ENCODE measurements at regions not wholly inside any gene's neighbourhood (a gene's known extent, or its start where the extent isn't known, plus 50 kb on each side); places are given as distances from the start of the nearest gene placed in this dataset.

DNA sequence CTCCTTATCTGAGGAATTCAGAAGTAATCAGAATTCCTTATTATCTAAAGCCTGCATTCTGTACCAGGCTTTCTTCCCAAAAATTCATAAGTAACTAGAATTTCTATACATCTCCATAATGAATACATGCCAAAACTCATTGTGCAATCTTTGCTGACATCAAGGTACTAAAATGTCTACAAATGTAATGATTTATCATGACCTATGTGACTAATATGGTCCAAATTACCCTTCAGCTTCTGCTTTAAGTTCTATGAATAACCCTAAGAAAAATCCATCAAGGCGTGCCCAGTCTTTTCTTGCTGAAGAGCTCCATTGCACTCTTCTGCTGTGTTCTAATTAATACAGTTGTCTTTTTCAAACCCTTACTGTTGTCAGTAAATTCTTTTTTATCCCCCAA, 58.5 kb upstream of the SLITRK1 start:
- no peak for ATAC-seq

More for the DNA sequence above, 58.5 kb upstream of the SLITRK1 start:
- Mint-ChIP-seq H3K36me3 (ENCODE audit: low read depth) (peaks cover 42% of the 10 kb centered on the region), H3K9me3 (peaks cover 25% of the 10 kb centered on the region), H3K4me3 (no peak overlapping the region), H3K4me1 (peaks cover 26% of the 10 kb centered on the region), H3K27me3 (ENCODE audit: insufficient read depth, low read depth, poor library complexity) (peaks cover 4% of the 10 kb centered on the region), H3K27ac (peak overlapping the region; percentile 43; the same call in 1 of the 2 replicates)
- Histone ChIP-seq H3K27ac (ENCODE audit: low read depth) (peak overlapping the region; percentile 62; the same call in 1 of the 2 replicates), H3K79me2 (replicated peaks; ENCODE audit: insufficient read depth) (no peaks in the 10 kb centered on the region), H3K4me2 (no peak overlapping the region), H3K9me2 (ENCODE audit: insufficient read depth) (no peaks in the 10 kb centered on the region), H3K36me3 (ENCODE audit: insufficient read depth) (no peaks in the 10 kb centered on the region; the same call in 1 of the 2 replicates), H3K4me3 (no peak overlapping the region), H4K20me1 (replicated peaks; ENCODE audit: insufficient read depth) (no peaks in the 10 kb centered on the region), H3K4me1 (ENCODE audit: insufficient read depth) (peaks cover 22% of the 10 kb centered on the region), H3K27me3 (ENCODE audit: insufficient read depth) (no peaks in the 10 kb centered on the region), H2AFZ (no peak overlapping the region), H3F3A (replicated peaks; ENCODE audit: low read depth) (no peaks in the 10 kb centered on the region)
- DNase-seq (ENCODE audit: low spot score): no peak
- TF ChIP-seq, protein P1, sequence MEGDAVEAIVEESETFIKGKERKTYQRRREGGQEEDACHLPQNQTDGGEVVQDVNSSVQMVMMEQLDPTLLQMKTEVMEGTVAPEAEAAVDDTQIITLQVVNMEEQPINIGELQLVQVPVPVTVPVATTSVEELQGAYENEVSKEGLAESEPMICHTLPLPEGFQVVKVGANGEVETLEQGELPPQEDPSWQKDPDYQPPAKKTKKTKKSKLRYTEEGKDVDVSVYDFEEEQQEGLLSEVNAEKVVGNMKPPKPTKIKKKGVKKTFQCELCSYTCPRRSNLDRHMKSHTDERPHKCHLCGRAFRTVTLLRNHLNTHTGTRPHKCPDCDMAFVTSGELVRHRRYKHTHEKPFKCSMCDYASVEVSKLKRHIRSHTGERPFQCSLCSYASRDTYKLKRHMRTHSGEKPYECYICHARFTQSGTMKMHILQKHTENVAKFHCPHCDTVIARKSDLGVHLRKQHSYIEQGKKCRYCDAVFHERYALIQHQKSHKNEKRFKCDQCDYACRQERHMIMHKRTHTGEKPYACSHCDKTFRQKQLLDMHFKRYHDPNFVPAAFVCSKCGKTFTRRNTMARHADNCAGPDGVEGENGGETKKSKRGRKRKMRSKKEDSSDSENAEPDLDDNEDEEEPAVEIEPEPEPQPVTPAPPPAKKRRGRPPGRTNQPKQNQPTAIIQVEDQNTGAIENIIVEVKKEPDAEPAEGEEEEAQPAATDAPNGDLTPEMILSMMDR (conservative IDR thresholded peaks at IDR 0.05; ENCODE audit: low read depth in 2 of 2): no peak
- TF ChIP-seq EZH2 (IDR thresholded peaks at IDR 0.05; ENCODE audit: low read depth, unreplicated experiment) (no peak), CREB1 (CRISPR knock-in tag; IDR thresholded peaks at IDR 0.05; ENCODE audit: low read depth) (no peak), STAT1 (IDR thresholded peaks at IDR 0.05; ENCODE audit: unreplicated experiment) (no peak), POLR2AphosphoS5 (IDR thresholded peaks at IDR 0.05; ENCODE audit: low read depth) (no peak), ZNF331 (CRISPR knock-in tag; IDR thresholded peaks at IDR 0.05; ENCODE audit: low read depth) (no peak), NANOG (IDR thresholded peaks at IDR 0.05; ENCODE audit: borderline replicate concordance) (no peak), ETS1 (IDR thresholded peaks at IDR 0.05) (no peak), JUNB (IDR thresholded peaks at IDR 0.05; ENCODE audit: unreplicated experiment) (no peak), ZNF114 (CRISPR knock-in tag; IDR thresholded peaks at IDR 0.05) (no peak), EZH2phosphoT487 (IDR thresholded peaks at IDR 0.05; ENCODE audit: unreplicated experiment) (no peak)
- TF ChIP-seq, protein P2, sequence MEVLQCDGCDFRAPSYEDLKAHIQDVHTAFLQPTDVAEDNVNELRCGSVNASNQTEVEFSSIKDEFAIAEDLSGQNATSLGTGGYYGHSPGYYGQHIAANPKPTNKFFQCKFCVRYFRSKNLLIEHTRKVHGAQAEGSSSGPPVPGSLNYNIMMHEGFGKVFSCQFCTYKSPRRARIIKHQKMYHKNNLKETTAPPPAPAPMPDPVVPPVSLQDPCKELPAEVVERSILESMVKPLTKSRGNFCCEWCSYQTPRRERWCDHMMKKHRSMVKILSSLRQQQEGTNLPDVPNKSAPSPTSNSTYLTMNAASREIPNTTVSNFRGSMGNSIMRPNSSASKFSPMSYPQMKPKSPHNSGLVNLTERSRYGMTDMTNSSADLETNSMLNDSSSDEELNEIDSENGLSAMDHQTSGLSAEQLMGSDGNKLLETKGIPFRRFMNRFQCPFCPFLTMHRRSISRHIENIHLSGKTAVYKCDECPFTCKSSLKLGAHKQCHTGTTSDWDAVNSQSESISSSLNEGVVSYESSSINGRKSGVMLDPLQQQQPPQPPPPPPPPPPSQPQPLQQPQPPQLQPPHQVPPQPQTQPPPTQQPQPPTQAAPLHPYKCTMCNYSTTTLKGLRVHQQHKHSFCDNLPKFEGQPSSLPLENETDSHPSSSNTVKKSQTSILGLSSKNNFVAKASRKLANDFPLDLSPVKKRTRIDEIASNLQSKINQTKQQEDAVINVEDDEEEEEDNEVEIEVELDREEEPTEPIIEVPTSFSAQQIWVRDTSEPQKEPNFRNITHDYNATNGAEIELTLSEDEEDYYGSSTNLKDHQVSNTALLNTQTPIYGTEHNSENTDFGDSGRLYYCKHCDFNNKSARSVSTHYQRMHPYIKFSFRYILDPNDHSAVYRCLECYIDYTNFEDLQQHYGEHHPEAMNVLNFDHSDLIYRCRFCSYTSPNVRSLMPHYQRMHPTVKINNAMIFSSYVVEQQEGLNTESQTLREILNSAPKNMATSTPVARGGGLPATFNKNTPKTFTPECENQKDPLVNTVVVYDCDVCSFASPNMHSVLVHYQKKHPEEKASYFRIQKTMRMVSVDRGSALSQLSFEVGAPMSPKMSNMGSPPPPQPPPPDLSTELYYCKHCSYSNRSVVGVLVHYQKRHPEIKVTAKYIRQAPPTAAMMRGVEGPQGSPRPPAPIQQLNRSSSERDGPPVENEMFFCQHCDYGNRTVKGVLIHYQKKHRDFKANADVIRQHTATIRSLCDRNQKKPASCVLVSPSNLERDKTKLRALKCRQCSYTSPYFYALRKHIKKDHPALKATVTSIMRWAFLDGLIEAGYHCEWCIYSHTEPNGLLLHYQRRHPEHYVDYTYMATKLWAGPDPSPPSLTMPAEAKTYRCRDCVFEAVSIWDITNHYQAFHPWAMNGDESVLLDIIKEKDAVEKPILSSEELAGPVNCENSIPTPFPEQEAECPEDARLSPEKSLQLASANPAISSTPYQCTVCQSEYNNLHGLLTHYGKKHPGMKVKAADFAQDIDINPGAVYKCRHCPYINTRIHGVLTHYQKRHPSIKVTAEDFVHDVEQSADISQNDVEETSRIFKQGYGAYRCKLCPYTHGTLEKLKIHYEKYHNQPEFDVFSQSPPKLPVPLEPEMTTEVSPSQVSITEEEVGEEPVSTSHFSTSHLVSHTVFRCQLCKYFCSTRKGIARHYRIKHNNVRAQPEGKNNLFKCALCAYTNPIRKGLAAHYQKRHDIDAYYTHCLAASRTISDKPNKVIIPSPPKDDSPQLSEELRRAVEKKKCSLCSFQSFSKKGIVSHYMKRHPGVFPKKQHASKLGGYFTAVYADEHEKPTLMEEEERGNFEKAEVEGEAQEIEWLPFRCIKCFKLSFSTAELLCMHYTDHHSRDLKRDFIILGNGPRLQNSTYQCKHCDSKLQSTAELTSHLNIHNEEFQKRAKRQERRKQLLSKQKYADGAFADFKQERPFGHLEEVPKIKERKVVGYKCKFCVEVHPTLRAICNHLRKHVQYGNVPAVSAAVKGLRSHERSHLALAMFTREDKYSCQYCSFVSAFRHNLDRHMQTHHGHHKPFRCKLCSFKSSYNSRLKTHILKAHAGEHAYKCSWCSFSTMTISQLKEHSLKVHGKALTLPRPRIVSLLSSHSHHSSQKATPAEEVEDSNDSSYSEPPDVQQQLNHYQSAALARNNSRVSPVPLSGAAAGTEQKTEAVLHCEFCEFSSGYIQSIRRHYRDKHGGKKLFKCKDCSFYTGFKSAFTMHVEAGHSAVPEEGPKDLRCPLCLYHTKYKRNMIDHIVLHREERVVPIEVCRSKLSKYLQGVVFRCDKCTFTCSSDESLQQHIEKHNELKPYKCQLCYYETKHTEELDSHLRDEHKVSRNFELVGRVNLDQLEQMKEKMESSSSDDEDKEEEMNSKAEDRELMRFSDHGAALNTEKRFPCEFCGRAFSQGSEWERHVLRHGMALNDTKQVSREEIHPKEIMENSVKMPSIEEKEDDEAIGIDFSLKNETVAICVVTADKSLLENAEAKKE (CRISPR knock-in tag; IDR thresholded peaks at IDR 0.05): no peak
- TF ChIP-seq, protein P3, sequence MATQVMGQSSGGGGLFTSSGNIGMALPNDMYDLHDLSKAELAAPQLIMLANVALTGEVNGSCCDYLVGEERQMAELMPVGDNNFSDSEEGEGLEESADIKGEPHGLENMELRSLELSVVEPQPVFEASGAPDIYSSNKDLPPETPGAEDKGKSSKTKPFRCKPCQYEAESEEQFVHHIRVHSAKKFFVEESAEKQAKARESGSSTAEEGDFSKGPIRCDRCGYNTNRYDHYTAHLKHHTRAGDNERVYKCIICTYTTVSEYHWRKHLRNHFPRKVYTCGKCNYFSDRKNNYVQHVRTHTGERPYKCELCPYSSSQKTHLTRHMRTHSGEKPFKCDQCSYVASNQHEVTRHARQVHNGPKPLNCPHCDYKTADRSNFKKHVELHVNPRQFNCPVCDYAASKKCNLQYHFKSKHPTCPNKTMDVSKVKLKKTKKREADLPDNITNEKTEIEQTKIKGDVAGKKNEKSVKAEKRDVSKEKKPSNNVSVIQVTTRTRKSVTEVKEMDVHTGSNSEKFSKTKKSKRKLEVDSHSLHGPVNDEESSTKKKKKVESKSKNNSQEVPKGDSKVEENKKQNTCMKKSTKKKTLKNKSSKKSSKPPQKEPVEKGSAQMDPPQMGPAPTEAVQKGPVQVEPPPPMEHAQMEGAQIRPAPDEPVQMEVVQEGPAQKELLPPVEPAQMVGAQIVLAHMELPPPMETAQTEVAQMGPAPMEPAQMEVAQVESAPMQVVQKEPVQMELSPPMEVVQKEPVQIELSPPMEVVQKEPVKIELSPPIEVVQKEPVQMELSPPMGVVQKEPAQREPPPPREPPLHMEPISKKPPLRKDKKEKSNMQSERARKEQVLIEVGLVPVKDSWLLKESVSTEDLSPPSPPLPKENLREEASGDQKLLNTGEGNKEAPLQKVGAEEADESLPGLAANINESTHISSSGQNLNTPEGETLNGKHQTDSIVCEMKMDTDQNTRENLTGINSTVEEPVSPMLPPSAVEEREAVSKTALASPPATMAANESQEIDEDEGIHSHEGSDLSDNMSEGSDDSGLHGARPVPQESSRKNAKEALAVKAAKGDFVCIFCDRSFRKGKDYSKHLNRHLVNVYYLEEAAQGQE (IDR thresholded peaks at IDR 0.05; ENCODE audit: unreplicated experiment): no peak
